Right atrium auricular region (tissue), 2 donors: ENCODE measurements at regions not wholly inside any gene's neighbourhood (a gene's known extent, or its start where the extent isn't known, plus 50 kb on each side); places are given as distances from the start of the nearest gene placed in this dataset.

Experiments
- DNase-seq: peaks from one replicate; pipeline ENCODE4 v3.0.0-alpha.2; 2019; ENCODE audit warnings: low spot score
- H3K27ac ChIP-seq, 2 donors: fragments of 200-600 bp; sonication (generic); 1 replicate in 1 of 2; 2 replicates in 1 of 2; pipeline ENCODE4 v1.5.1; 2016 to 2019
- H3K27me3 ChIP-seq, 2 donors: fragments of 200-600 bp; sonication (generic); one replicate each; pipeline versions ENCODE4 v1.5.1 to v1.6.0; 2017 to 2019
- H3K36me3 ChIP-seq: fragments of 200-600 bp; sonication (generic); one replicate; pipeline ENCODE4 v1.5.1; 2016
- H3K4me1 ChIP-seq, 2 donors: fragments of 200-600 bp; sonication (generic); one replicate each; pipeline versions ENCODE4 v1.5.1 to v1.6.0; 2017 to 2019
- H3K4me3 ChIP-seq, 2 donors: fragments of 200-600 bp; sonication (generic); 1 replicate in 1 of 2; 2 replicates in 1 of 2; pipeline ENCODE4 v1.5.1; 2017 to 2019; ENCODE audit warnings: mild to moderate bottlenecking in 1 of 2, moderate library complexity in 1 of 2
- H3K9me3 ChIP-seq, 2 donors: fragments of 200-600 bp; sonication (generic); one replicate each; pipeline ENCODE4 v1.5.1; 2019
- CTCF ChIP-seq, 2 donors: fragments of 200-600 bp; sonication (generic); IDR thresholded peaks; one replicate each; pipeline ENCODE4 v1.5.1; 2019; ENCODE audit warnings: antibody characterized with exemption in 2 of 2

- no peaks in the 10 kb centered on the region for H3K4me1 ChIP-seq
- no peaks in the 10 kb centered on the region for H3K27me3 ChIP-seq
- H3K36me3 ChIP-seq = no peaks in the 10 kb centered on the region
- TF ChIP-seq CTCF (IDR thresholded peaks at IDR 0.05) = no peak
- DNase-seq = no peak
- no peaks in the 10 kb centered on the region for H3K9me3 ChIP-seq
- H3K4me3 ChIP-seq = no peak overlapping the region
- no peak overlapping the region for H3K27ac ChIP-seq
These were observed 588.1 kb downstream of the DCDC2C start for GRCh38 chr2:4291430-4291829.

- H3K4me3 ChIP-seq = no peak overlapping the region
- H3K4me1 ChIP-seq = no peaks in the 10 kb centered on the region
- TF ChIP-seq CTCF (IDR thresholded peaks at IDR 0.05) = no peak
- H3K36me3 ChIP-seq = no peaks in the 10 kb centered on the region
- H3K27me3 ChIP-seq = no peaks in the 10 kb centered on the region
- no peak for DNase-seq
- H3K9me3 ChIP-seq = no peaks in the 10 kb centered on the region
- no peak overlapping the region for H3K27ac ChIP-seq
These were observed 592.3 kb downstream of the DCDC2C start for GRCh38 chr2:4295680-4296079.

- no peak for DNase-seq
These were observed 597.2 kb downstream of the DCDC2C start for GRCh38 chr2:4300616-4301015.

GRCh38 chr2:4324531-4324930 is 621.2 kb downstream of the DCDC2C start:
- no peak for DNase-seq
- Histone ChIP-seq H3K27me3 (no peaks in the 10 kb centered on the region), H3K27ac (no peak overlapping the region), H3K4me3 (no peak overlapping the region), H3K36me3 (no peaks in the 10 kb centered on the region), H3K9me3 (no peaks in the 10 kb centered on the region), H3K4me1 (no peaks in the 10 kb centered on the region)
- TF ChIP-seq CTCF (IDR thresholded peaks at IDR 0.05) = no peak

More at GRCh38 chr2:4300616-4301015, 597.2 kb downstream of the DCDC2C start:
- Histone ChIP-seq H3K36me3 (no peaks in the 10 kb centered on the region), H3K27me3 (no peaks in the 10 kb centered on the region), H3K27ac (no peak overlapping the region), H3K4me3 (no peak overlapping the region), H3K9me3 (no peaks in the 10 kb centered on the region), H3K4me1 (no peaks in the 10 kb centered on the region)
- no peak for TF ChIP-seq CTCF (IDR thresholded peaks at IDR 0.05)

- DNase-seq = no peak
- Histone ChIP-seq H3K36me3 (no peaks in the 10 kb centered on the region), H3K4me1 (no peaks in the 10 kb centered on the region), H3K27me3 (no peaks in the 10 kb centered on the region), H3K9me3 (no peaks in the 10 kb centered on the region), H3K27ac (no peak overlapping the region), H3K4me3 (no peak overlapping the region)
- TF ChIP-seq CTCF (IDR thresholded peaks at IDR 0.05) = no peak
These were observed 633.5 kb downstream of the DCDC2C start for GRCh38 chr2:4336864-4337263.

- Histone ChIP-seq H3K27me3 (no peaks in the 10 kb centered on the region), H3K36me3 (no peaks in the 10 kb centered on the region), H3K4me3 (no peak overlapping the region), H3K27ac (no peak overlapping the region), H3K9me3 (peaks cover 0 to 7% of the 10 kb centered on the region in 2 donors), H3K4me1 (no peaks in the 10 kb centered on the region)
- no peak for TF ChIP-seq CTCF (IDR thresholded peaks at IDR 0.05)
- DNase-seq = no peak
These were observed 635.0 kb downstream of the DCDC2C start for GRCh38 chr2:4338345-4338744.
